Peyer's patch (tissue), 4 donors: ENCODE measurements at regions not wholly inside any gene's neighbourhood (a gene's known extent, or its start where the extent isn't known, plus 50 kb on each side); places are given as distances from the start of the nearest gene placed in this dataset.
"Not testable (repeated sequence)": the region's sequence is repeated elsewhere in the genome, so short reads cannot be mapped to it uniquely, and the experiment has no call there.

Experiments
- CTCF ChIP-seq, 6 experiments: fragments of 450-650 bp in 4 of 6; fragments of 200-600 bp in 2 of 6; sonication (generic) in 1 of 6; IDR thresholded peaks; one replicate each; pipeline ENCODE4 v1.5.1; 2017 to 2019; ENCODE audit warnings: antibody characterized with exemption in 6 of 6, mild to moderate bottlenecking in 3 of 6, moderate library complexity in 1 of 6
- POLR2A ChIP-seq, 2 donors: fragments of 450-650 bp; IDR thresholded peaks; one replicate each; pipeline ENCODE4 v1.5.1; 2017; ENCODE audit warnings: antibody characterized with exemption in 2 of 2, mild to moderate bottlenecking in 2 of 2, moderate library complexity in 2 of 2

DNA sequence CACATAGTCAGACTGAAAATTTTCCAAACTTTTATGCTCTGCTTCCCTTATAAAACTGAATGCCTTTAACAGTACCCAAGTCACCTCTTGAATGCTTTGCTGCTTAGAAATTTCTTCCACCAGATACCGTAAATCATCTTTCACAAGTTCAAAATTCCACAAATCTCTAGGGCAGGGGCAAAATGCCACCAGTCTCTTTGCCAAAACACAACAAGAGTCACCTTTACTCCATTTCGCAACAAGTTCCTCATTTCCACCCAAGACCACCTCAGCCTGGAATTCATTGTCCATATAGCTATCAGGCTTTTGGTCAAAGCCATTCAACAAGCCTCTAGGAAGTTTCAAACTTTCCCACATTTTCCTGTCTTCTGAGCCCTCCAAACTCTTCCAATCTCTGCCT, 221.6 kb upstream of the ONECUT1 start:
- not testable (repeated sequence) for TF ChIP-seq CTCF, POLR2A (IDR thresholded peaks at IDR 0.05)
